HG02678 (cell line): ENCODE measurements at regions not wholly inside any gene's neighbourhood (a gene's known extent, or its start where the extent isn't known, plus 50 kb on each side); places are given as distances from the start of the nearest gene placed in this dataset.

ENCODE experiments used
- ATAC-seq: cut with Tn5 transposase; IDR thresholded peaks from one replicate; pipeline ENCODE4 v1.9.1; 2021; ENCODE audit warnings: mild to moderate bottlenecking, moderate library complexity; ENCODE audit not compliant: unreplicated experiment

- no peak for ATAC-seq
Measured at GRCh38 chr2:219946529-219946928, 319.1 kb downstream of the SLC4A3 start.

GRCh38 chr2:219947575-219947974 is 320.1 kb downstream of the SLC4A3 start:
- no peak for ATAC-seq

- ATAC-seq, result no peak
Measured at GRCh38 chr2:219949053-219949452, 321.6 kb downstream of the SLC4A3 start.

- no peak for ATAC-seq
Measured at GRCh38 chr2:219951099-219951498, 323.7 kb downstream of the SLC4A3 start.

- ATAC-seq, result no peak
Measured at GRCh38 chr2:219954331-219954730, 326.9 kb downstream of the SLC4A3 start.

- ATAC-seq, result no peak
Measured at GRCh38 chr2:219957820-219958219, 330.4 kb downstream of the SLC4A3 start.

- ATAC-seq, result no peak
Measured at GRCh38 chr2:219958941-219959340, 331.5 kb downstream of the SLC4A3 start.

GRCh38 chr2:219959471-219959870 is 332.0 kb downstream of the SLC4A3 start:
- no peak for ATAC-seq

GRCh38 chr2:219961947-219962498 is 334.6 kb downstream of the SLC4A3 start:
- no peak for ATAC-seq

GRCh38 chr2:219962801-219963200 is 335.4 kb downstream of the SLC4A3 start:
- ATAC-seq, result no peak

GRCh38 chr2:219965287-219966194 is 338.1 kb downstream of the SLC4A3 start:
- no peak for ATAC-seq

- no peak for ATAC-seq
Measured at GRCh38 chr2:219967247-219968245, 340.1 kb downstream of the SLC4A3 start.

- ATAC-seq, result no peak
Measured at GRCh38 chr2:219968685-219969345, 341.4 kb downstream of the SLC4A3 start.

- ATAC-seq, result no peak
Measured at GRCh38 chr2:219969508-219969907, 342.1 kb downstream of the SLC4A3 start.

GRCh38 chr2:219973136-219973535 is 345.7 kb downstream of the SLC4A3 start:
- ATAC-seq, result no peak

GRCh38 chr2:219976871-219977270 is 349.4 kb downstream of the SLC4A3 start:
- ATAC-seq, result no peak

GRCh38 chr2:219980638-219981037 is 353.2 kb downstream of the SLC4A3 start:
- ATAC-seq, result no peak

- ATAC-seq, result no peak
Measured at GRCh38 chr2:219983836-219984235, 356.4 kb downstream of the SLC4A3 start.

- ATAC-seq, result no peak
Measured at GRCh38 chr2:219985017-219985416, 357.6 kb downstream of the SLC4A3 start.

GRCh38 chr2:219987830-219988229 is 360.4 kb downstream of the SLC4A3 start:
- ATAC-seq, result no peak

- ATAC-seq, result no peak
Measured at GRCh38 chr2:219989744-219990143, 362.3 kb downstream of the SLC4A3 start.
